ENCODE measurements at regions not wholly inside any gene's neighbourhood (a gene's known extent, or its start where the extent isn't known, plus 50 kb on each side); places are given as distances from the start of the nearest gene placed in this dataset.

- H3K4me1 ChIP-seq (ENCODE audit: insufficient read depth, low read length, poor library complexity, severe bottlenecking): no peaks in the 10 kb centered on the region
- ChIA-PET POLR2A (ENCODE audit: low non-redundant PET) (no interaction called here), CTCF (no interaction called here)
- no peaks in the 10 kb centered on the region for H3K27me3 ChIP-seq (replicated peaks; ENCODE audit: insufficient read depth, low read depth, low read length, poor library complexity)
- TF ChIP-seq, protein P1, sequence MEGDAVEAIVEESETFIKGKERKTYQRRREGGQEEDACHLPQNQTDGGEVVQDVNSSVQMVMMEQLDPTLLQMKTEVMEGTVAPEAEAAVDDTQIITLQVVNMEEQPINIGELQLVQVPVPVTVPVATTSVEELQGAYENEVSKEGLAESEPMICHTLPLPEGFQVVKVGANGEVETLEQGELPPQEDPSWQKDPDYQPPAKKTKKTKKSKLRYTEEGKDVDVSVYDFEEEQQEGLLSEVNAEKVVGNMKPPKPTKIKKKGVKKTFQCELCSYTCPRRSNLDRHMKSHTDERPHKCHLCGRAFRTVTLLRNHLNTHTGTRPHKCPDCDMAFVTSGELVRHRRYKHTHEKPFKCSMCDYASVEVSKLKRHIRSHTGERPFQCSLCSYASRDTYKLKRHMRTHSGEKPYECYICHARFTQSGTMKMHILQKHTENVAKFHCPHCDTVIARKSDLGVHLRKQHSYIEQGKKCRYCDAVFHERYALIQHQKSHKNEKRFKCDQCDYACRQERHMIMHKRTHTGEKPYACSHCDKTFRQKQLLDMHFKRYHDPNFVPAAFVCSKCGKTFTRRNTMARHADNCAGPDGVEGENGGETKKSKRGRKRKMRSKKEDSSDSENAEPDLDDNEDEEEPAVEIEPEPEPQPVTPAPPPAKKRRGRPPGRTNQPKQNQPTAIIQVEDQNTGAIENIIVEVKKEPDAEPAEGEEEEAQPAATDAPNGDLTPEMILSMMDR (conservative IDR thresholded peaks at IDR 0.05; ENCODE audit: low read depth, low read length): no peak
- TF ChIP-seq EZH2 (IDR thresholded peaks at IDR 0.05; ENCODE audit: borderline replicate concordance, low read depth, low read length, poor library complexity, severe bottlenecking): no peak
- no TSS peak for BruUV-seq (replicated peaks)
- no peaks in the 10 kb centered on the region for H3K9me3 ChIP-seq (ENCODE audit: low read depth, low read length, poor library complexity, severe bottlenecking)
- H3K36me3 ChIP-seq (ENCODE audit: insufficient read depth, low read length, poor library complexity, severe bottlenecking): no peaks in the 10 kb centered on the region
- DNase-seq (ENCODE audit: low spot score): no peak
- no peak overlapping the region for H3K4me3 ChIP-seq (ENCODE audit: low read depth, low read length, poor library complexity, severe bottlenecking)
- H3K27ac ChIP-seq (ENCODE audit: low read depth, low read length, poor library complexity, severe bottlenecking): no peak overlapping the region
- intact Hi-C loops (cut with micrococcal nuclease; ENCODE audit: unreplicated experiment): no loop called here
These were observed 472.2 kb downstream of the TUSC1 start for GRCh38 chr9:25206027-25206426.

GRCh38 chr9:25205285-25205684 is 473.0 kb downstream of the TUSC1 start:
- TF ChIP-seq EZH2 (IDR thresholded peaks at IDR 0.05; ENCODE audit: borderline replicate concordance, low read depth, low read length, poor library complexity, severe bottlenecking): no peak
- TF ChIP-seq, protein P1 (conservative IDR thresholded peaks at IDR 0.05; ENCODE audit: low read depth, low read length): no peak
- Histone ChIP-seq H3K27ac (ENCODE audit: low read depth, low read length, poor library complexity, severe bottlenecking) (no peak overlapping the region), H3K27me3 (replicated peaks; ENCODE audit: insufficient read depth, low read depth, low read length, poor library complexity) (no peaks in the 10 kb centered on the region), H3K4me3 (ENCODE audit: low read depth, low read length, poor library complexity, severe bottlenecking) (no peak overlapping the region), H3K9me3 (ENCODE audit: low read depth, low read length, poor library complexity, severe bottlenecking) (no peaks in the 10 kb centered on the region), H3K36me3 (ENCODE audit: insufficient read depth, low read length, poor library complexity, severe bottlenecking) (no peaks in the 10 kb centered on the region), H3K4me1 (ENCODE audit: insufficient read depth, low read length, poor library complexity, severe bottlenecking) (no peaks in the 10 kb centered on the region)
- ChIA-PET CTCF (no interaction called here), POLR2A (ENCODE audit: low non-redundant PET) (no interaction called here)
- no TSS peak for BruUV-seq (replicated peaks)
- no peak for DNase-seq (ENCODE audit: low spot score)
- intact Hi-C loops (cut with micrococcal nuclease; ENCODE audit: unreplicated experiment): no loop called here

DNA sequence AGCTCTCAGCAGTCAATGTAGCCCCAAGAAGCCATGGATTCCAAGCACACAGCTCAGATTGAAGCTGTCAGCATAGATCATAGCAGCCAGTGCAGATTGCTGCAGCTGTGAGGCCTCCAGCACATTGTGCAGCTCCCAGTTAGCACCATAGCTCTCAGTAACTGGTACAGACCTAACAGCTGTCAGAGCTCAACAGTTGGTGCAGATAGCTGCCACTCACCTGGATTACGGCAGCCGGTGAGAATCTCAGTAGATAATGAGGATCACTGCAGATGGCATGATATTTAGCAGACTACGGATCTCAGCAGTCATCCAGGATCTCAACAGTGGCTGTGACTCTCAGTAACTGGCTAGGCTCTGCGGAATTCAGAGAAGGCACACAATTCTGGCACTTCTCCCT is 500.4 kb downstream of the TUSC1 start:
- no peaks in the 10 kb centered on the region for H3K4me1 ChIP-seq (ENCODE audit: insufficient read depth, low read length, poor library complexity, severe bottlenecking)
- no peak for TF ChIP-seq EZH2 (IDR thresholded peaks at IDR 0.05; ENCODE audit: borderline replicate concordance, low read depth, low read length, poor library complexity, severe bottlenecking)
- TF ChIP-seq, protein P1 (conservative IDR thresholded peaks at IDR 0.05; ENCODE audit: low read depth, low read length): no peak
- ChIA-PET CTCF (no interaction called here), POLR2A (ENCODE audit: low non-redundant PET) (no interaction called here)
- no peak for DNase-seq (ENCODE audit: low spot score)
- H3K36me3 ChIP-seq (ENCODE audit: insufficient read depth, low read length, poor library complexity, severe bottlenecking): no peaks in the 10 kb centered on the region
- no peak overlapping the region for H3K27ac ChIP-seq (ENCODE audit: low read depth, low read length, poor library complexity, severe bottlenecking)
- no TSS peak for BruUV-seq (replicated peaks)
- no peaks in the 10 kb centered on the region for H3K27me3 ChIP-seq (replicated peaks; ENCODE audit: insufficient read depth, low read depth, low read length, poor library complexity)
- H3K4me3 ChIP-seq (ENCODE audit: low read depth, low read length, poor library complexity, severe bottlenecking): no peak overlapping the region
- no peaks in the 10 kb centered on the region for H3K9me3 ChIP-seq (ENCODE audit: low read depth, low read length, poor library complexity, severe bottlenecking)
- intact Hi-C loops (cut with micrococcal nuclease; ENCODE audit: unreplicated experiment): no loop called here

Data from A673 (cell line).